ENCODE measurements at regions not wholly inside any gene's neighbourhood (a gene's known extent, or its start where the extent isn't known, plus 50 kb on each side); places are given as distances from the start of the nearest gene placed in this dataset.

GRCh38 chr2:18824325-18824790 is 235.0 kb upstream of the NT5C1B start (continued):
- TF ChIP-seq ZNF766 (CRISPR knock-in tag; IDR thresholded peaks at IDR 0.05; ENCODE audit: borderline replicate concordance) (no peak), ARNT2 (CRISPR knock-in tag; IDR thresholded peaks at IDR 0.05; ENCODE audit: low read depth) (peak; percentile 35; the same call in 1 of the 2 replicates), SOX5 (CRISPR knock-in tag; IDR thresholded peaks at IDR 0.05; ENCODE audit: borderline replicate concordance) (0 out of 2 replicates have a peak, but pooled peaks have one; percentile 18), SMC3 (IDR thresholded peaks at IDR 0.05; ENCODE audit: low read length) (no peak), FOXP4 (CRISPR knock-in tag; IDR thresholded peaks at IDR 0.05) (peak; percentile 50), PAXIP1 (CRISPR knock-in tag; conservative IDR thresholded peaks at IDR 0.05) (peak; percentile 48; the same call in 1 of the 2 replicates), ZNF674 (CRISPR knock-in tag; IDR thresholded peaks at IDR 0.05; ENCODE audit: low read depth) (no peak), ZNF383 (CRISPR knock-in tag; IDR thresholded peaks at IDR 0.05; ENCODE audit: borderline replicate concordance) (no peak), CHCHD3 (CRISPR knock-in tag; IDR thresholded peaks at IDR 0.05) (no peak), CBX5 (CRISPR knock-in tag; IDR thresholded peaks at IDR 0.05; ENCODE audit: borderline replicate concordance) (0 out of 2 replicates have a peak, but pooled peaks have one; percentile 33), TIGD3 (CRISPR knock-in tag; IDR thresholded peaks at IDR 0.05; ENCODE audit: borderline replicate concordance) (no peak), TGIF2 (CRISPR knock-in tag; IDR thresholded peaks at IDR 0.05) (no peak), ZNF160 (CRISPR knock-in tag; IDR thresholded peaks at IDR 0.05) (no peak), MIER2 (CRISPR knock-in tag; IDR thresholded peaks at IDR 0.05) (no peak), NR2F1 (CRISPR knock-in tag; IDR thresholded peaks at IDR 0.05) (peak in 1 of 2 experiments; percentile 41; a peak in 1 of 4 replicates), POLR2AphosphoS2 (IDR thresholded peaks at IDR 0.05; ENCODE audit: low read depth, low read length) (no peak), FOXP1 (IDR thresholded peaks at IDR 0.05) (no peak), FOXP1 (CRISPR knock-in tag; IDR thresholded peaks at IDR 0.05) (peak; percentile 58; the same call in 1 of the 2 replicates), ZNF720 (CRISPR knock-in tag; IDR thresholded peaks at IDR 0.05) (no peak), ZNF589 (CRISPR knock-in tag; conservative IDR thresholded peaks at IDR 0.05) (no peak), RXRB (CRISPR knock-in tag; IDR thresholded peaks at IDR 0.05; ENCODE audit: borderline replicate concordance) (peak; percentile 67; the same call in 1 of the 2 replicates), ZMYM4 (CRISPR knock-in tag; IDR thresholded peaks at IDR 0.05) (peak; percentile 64), KDM6A (CRISPR knock-in tag; IDR thresholded peaks at IDR 0.05; ENCODE audit: low read depth) (peak; percentile 61; the same call in 1 of the 2 replicates), ZSCAN20 (CRISPR knock-in tag; IDR thresholded peaks at IDR 0.05; ENCODE audit: borderline replicate concordance) (no peak), ZNF713 (CRISPR knock-in tag; IDR thresholded peaks at IDR 0.05) (no peak), THYN1 (CRISPR knock-in tag; IDR thresholded peaks at IDR 0.05; ENCODE audit: borderline replicate concordance, low read depth) (no peak), NR2F2 (IDR thresholded peaks at IDR 0.05; ENCODE audit: borderline replicate concordance, low read depth) (peak; percentile 61; the same call in 1 of the 2 replicates)
